IgD-negative memory B cell (primary cell): ENCODE measurements at regions not wholly inside any gene's neighbourhood (a gene's known extent, or its start where the extent isn't known, plus 50 kb on each side); places are given as distances from the start of the nearest gene placed in this dataset.
"Not testable (repeated sequence)": the region's sequence is repeated elsewhere in the genome, so short reads cannot be mapped to it uniquely, and the experiment has no call there.

Experiments
- H3K27ac Mint-ChIP-seq, 3 donors: one replicate each; pipeline ENCODE4 v1.8.0; 2020 to 2022; ENCODE audit warnings: mild to moderate bottlenecking in 3 of 3, mixed read lengths in 3 of 3, moderate library complexity in 1 of 3
- H3K27me3 Mint-ChIP-seq: one replicate; pipeline ENCODE4 v1.8.0; 2021; ENCODE audit warnings: mixed read lengths
- H3K36me3 Mint-ChIP-seq: one replicate; pipeline ENCODE4 v1.8.0; 2020; ENCODE audit warnings: mild to moderate bottlenecking, mixed read lengths
- H3K4me1 Mint-ChIP-seq, 3 donors: one replicate each; pipeline ENCODE4 v1.8.0; 2020 to 2022; ENCODE audit warnings: mixed read lengths in 3 of 3, mild to moderate bottlenecking in 1 of 3
- H3K4me3 Mint-ChIP-seq, 4 donors: one replicate each; pipeline ENCODE4 v1.8.0; 2020 to 2022; ENCODE audit warnings: mild to moderate bottlenecking in 4 of 4, mixed read lengths in 4 of 4, moderate library complexity in 3 of 4
- H3K9me3 Mint-ChIP-seq, 3 donors: one replicate each; pipeline ENCODE4 v1.8.0; 2020 to 2021; ENCODE audit warnings: mixed read lengths in 3 of 3, mild to moderate bottlenecking in 1 of 3

DNA sequence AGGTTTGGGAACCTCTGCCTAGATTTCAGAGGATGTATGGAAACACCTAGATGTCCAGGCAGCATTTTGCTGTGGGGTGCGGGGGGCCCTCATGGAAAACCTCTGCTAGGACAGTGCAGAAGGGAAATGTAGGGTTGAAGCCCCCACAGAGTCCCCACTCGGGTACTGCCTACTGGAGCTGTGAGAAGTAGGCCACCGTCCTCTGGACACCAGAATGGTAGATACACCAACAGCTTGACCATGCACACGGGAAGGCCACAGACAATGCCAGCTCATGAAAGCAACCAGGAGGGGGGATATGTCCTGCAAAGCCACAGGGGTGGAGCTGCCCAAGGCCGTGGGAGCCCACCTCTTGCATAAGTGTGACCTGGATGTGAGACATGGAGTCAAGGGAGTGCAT is 1336.5 kb downstream of the SPATA31A7 start:
- H3K9me3 Mint-ChIP-seq, H3K36me3 Mint-ChIP-seq, H3K27ac Mint-ChIP-seq, H3K27me3 Mint-ChIP-seq, H3K4me3 Mint-ChIP-seq, H3K4me1 Mint-ChIP-seq: not testable (repeated sequence)

DNA sequence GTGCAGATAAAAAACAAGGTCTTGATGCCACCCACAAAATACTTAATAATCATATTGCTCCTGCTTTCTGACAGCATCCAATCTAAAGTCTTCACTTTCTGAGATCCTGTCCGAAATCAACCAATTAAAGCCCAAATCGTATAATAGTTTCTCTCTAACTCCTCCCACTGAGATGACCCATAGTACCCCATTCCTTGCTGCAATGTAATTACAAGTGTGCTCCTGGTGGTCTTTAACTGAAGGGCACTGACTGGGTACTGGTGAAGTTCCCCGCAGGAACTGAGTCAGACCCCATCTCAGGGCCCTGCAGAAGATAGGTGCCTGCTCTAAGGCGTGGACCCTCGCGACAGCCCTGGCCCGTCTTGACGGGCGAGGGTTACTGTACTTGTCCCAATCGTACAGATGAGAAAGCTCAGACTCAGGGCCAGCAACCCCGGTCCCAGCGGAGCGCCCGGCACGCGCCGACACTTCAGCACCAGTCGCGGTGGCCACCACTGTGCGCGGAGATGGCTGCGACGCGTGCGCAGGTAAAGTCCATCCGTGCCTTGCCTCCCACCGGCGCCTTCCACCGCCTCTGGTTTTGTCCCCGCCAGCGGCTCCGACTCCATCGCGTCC is 1342.4 kb downstream of the SPATA31A7 start:
- H3K36me3 Mint-ChIP-seq, H3K4me1 Mint-ChIP-seq, H3K27me3 Mint-ChIP-seq, H3K9me3 Mint-ChIP-seq: not testable (repeated sequence)
- H3K4me3 Mint-ChIP-seq: peak overlapping the region in 3 of 4 donors; percentile 90 to 96 (median 92)
- peak overlapping the region in 2 of 3 donors; percentile 82 to 86 for H3K27ac Mint-ChIP-seq

DNA sequence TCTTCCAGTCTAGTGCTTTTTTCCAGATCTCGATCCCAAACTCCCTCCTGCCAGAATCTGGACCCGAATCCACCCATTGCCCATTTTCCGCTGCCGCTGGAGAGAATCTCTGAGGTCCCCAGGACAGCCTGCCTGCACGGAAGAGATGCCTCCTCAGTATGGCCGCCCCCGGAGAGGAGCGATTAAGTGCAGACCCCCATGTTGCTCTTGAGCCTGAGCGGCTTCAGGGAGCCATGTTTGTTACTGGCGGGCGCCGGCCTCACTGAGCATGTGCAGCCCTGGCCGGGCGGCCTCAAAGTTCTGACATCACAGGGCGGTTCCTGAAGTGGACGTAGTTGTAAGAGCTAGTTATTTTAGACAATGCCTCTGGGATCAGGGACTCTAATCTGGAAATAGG is 1342.9 kb downstream of the SPATA31A7 start:
- H3K27ac Mint-ChIP-seq: peak overlapping the region in 2 of 3 donors; percentile 82 to 86
- peak overlapping the region in 3 of 4 donors; percentile 90 to 96 (median 92) for H3K4me3 Mint-ChIP-seq

DNA sequence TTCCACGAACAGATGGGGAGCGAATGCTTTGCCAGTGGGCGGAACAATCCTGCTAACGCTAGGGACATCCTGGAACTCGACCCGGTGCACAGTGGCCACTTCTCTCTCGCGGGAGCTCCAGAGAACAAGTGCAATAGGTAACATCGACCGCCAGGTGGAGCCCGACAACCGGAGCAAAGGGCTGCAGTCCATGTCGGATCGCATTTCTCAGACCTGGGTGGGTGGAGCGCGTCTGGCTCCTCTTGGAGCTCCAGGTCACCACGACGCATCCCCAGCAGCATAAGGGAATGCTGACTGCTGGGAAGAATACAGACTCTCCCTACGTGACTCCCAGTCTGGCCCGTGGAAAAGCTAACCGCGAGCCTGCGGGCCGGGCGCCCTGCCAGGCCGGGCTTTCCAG is 1360.7 kb downstream of the SPATA31A7 start:
- H3K9me3 Mint-ChIP-seq, H3K4me1 Mint-ChIP-seq, H3K27ac Mint-ChIP-seq, H3K36me3 Mint-ChIP-seq, H3K27me3 Mint-ChIP-seq, H3K4me3 Mint-ChIP-seq: not testable (repeated sequence)

More for the DNA sequence above, 1342.9 kb downstream of the SPATA31A7 start:
- not testable (repeated sequence) for H3K27me3 Mint-ChIP-seq, H3K36me3 Mint-ChIP-seq, H3K4me1 Mint-ChIP-seq, H3K9me3 Mint-ChIP-seq

DNA sequence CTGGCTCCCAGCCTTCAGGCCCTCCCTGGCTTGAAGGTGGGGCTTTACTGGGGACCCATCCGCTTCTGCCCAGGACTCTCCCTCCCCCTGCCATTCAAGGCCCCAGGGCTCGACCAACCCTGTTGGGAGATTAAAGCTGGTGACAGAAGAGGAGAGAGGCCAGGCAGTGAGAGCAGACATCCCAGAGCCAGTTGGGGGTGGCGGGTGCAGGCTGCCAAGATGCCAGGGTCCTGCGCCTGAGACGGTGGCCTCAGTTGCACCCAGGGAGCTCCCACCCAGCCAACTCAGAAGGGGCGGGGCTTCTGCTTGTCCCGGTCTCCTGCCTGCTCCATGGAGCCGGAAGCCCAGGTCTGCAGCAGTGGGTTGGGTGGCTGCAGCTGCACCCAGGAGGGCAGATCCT is 1370.8 kb downstream of the SPATA31A7 start:
- not testable (repeated sequence) for H3K27me3 Mint-ChIP-seq, H3K4me3 Mint-ChIP-seq

DNA sequence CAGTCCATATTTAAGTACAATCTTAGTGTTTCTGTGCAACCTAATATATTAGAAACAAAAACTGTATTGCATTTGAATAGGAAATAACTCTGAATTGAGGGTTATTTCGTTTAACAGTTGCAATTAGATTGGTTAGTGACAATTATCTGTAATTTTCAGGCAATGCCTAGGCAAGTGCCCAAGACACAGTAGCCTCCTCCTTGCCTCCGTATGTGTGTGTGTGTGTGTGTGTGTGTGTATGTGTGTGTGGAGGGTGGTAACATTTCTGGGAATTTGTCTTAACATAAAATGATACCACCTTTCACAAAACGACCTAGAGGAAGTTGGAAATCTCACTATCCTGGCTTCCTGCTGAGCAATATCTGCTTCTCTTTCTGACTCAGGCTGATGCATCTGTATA is 1375.3 kb downstream of the SPATA31A7 start:
- H3K27me3 Mint-ChIP-seq, H3K4me1 Mint-ChIP-seq, H3K4me3 Mint-ChIP-seq: not testable (repeated sequence)

More for the DNA sequence above, 1370.8 kb downstream of the SPATA31A7 start:
- H3K9me3 Mint-ChIP-seq, H3K4me1 Mint-ChIP-seq, H3K36me3 Mint-ChIP-seq, H3K27ac Mint-ChIP-seq: not testable (repeated sequence)

DNA sequence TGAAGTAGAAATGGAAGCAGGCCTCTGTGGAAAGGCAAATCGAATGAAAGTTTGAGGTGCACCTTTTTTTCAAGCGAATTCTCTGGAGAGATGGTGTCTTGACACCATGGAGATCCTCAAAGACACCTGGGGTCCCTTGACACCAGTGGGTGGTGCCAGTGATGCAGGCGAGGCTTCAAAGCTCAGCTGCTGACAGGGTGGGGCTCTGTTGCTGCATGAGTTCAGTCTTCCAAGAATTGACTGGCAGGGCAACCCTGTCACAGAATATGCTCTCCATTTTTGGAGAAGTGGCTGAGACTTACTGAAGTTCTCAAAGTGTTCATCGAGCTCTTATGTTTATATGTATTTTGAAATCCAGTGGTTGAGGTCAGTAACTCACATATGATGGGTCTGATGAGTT is 1376.6 kb downstream of the SPATA31A7 start:
- not testable (repeated sequence) for H3K27me3 Mint-ChIP-seq, H3K9me3 Mint-ChIP-seq, H3K27ac Mint-ChIP-seq, H3K4me1 Mint-ChIP-seq, H3K4me3 Mint-ChIP-seq, H3K36me3 Mint-ChIP-seq

More for the DNA sequence above, 1375.3 kb downstream of the SPATA31A7 start:
- not testable (repeated sequence) for H3K27ac Mint-ChIP-seq, H3K9me3 Mint-ChIP-seq, H3K36me3 Mint-ChIP-seq

DNA sequence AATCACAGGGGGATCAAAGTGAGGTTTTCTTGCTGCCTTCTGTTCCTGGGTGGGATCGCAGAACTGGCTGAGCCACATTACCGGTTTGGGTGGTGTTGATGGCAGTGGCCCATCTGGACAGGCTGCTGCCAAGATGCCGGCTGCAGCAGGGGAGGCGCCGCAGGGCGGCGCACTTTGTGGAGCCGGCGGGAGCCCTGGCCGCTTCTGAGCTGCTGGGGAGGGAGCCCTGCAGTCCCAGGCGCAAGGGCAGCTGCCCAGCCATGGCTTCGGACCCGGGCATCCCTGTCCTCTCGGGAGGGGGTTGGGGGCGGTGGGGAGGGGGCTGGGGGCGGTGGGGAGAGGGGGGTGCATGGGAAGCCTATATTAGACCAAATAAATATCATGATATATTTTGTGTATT is 1407.3 kb downstream of the SPATA31A7 start:
- H3K9me3 Mint-ChIP-seq, H3K4me1 Mint-ChIP-seq, H3K4me3 Mint-ChIP-seq, H3K27me3 Mint-ChIP-seq, H3K36me3 Mint-ChIP-seq, H3K27ac Mint-ChIP-seq: not testable (repeated sequence)
